ENCODE measurements at regions not wholly inside any gene's neighbourhood (a gene's known extent, or its start where the extent isn't known, plus 50 kb on each side); places are given as distances from the start of the nearest gene placed in this dataset.

- TF ChIP-seq MAZ (IDR thresholded peaks at IDR 0.05; ENCODE audit: borderline replicate concordance, low read depth, low read length): no peak
- TF ChIP-seq CTCF (conservative IDR thresholded peaks at IDR 0.05; ENCODE audit: low read depth, low read length): no peak
- TF ChIP-seq POLR2A (IDR thresholded peaks at IDR 0.05; ENCODE audit: low read depth, low read length): no peak
- no peak for TF ChIP-seq CHD1 (IDR thresholded peaks at IDR 0.05; ENCODE audit: low read depth, low read length)
- TF ChIP-seq SMC3 (IDR thresholded peaks at IDR 0.05; ENCODE audit: low read depth, low read length): no peak
- no peak for TF ChIP-seq USF2 (IDR thresholded peaks at IDR 0.05; ENCODE audit: low read depth, low read length)
- TF ChIP-seq RCOR1 (IDR thresholded peaks at IDR 0.05; ENCODE audit: insufficient replicate concordance, low read length): no peak
- TF ChIP-seq RFX5 (IDR thresholded peaks at IDR 0.05; ENCODE audit: low read depth, low read length): no peak
- TF ChIP-seq MAFK (IDR thresholded peaks at IDR 0.05; ENCODE audit: low read depth, low read length): no peak
- no peak for TF ChIP-seq CEBPB (IDR thresholded peaks at IDR 0.05; ENCODE audit: low read depth, low read length)
These were observed 144.5 kb upstream of the PCBD1 start for GRCh38 chr10:71032887-71033286.

All from IMR-90 (cell line).